SU-DHL-6 (cell line): ENCODE measurements at regions not wholly inside any gene's neighbourhood (a gene's known extent, or its start where the extent isn't known, plus 50 kb on each side); places are given as distances from the start of the nearest gene placed in this dataset.

Source experiments
- H2AFZ ChIP-seq: fragments of 200-600 bp; sonication (generic); 2 replicates; pipeline ENCODE4 v1.6.1; 2014; ENCODE audit warnings: low read depth, mild to moderate bottlenecking, moderate library complexity, mixed read lengths, antibody characterized with exemption, low read length; ENCODE audit not compliant: severe bottlenecking
- H3F3A ChIP-seq: fragments of 200-600 bp; shearing (Covaris generic); 2 replicates; pipeline ENCODE4 v1.6.0; 2016; ENCODE audit warnings: antibody characterized with exemption, mild to moderate bottlenecking; ENCODE audit not compliant: insufficient read depth
- H3K27ac ChIP-seq: fragments of 200-600 bp; sonication (generic); 2 replicates; pipeline ENCODE4 v1.5.1; 2016; ENCODE audit warnings: low read depth, mild to moderate bottlenecking, low read length, moderate library complexity, mixed read lengths
- H3K27me3 ChIP-seq: fragments of 200-600 bp; sonication (generic), shearing (Covaris generic); 2 replicates; pipeline ENCODE4 v1.6.0; 2014; ENCODE audit warnings: mild to moderate bottlenecking, low read length
- H3K36me3 ChIP-seq: fragments of 200-600 bp; sonication (generic); 2 replicates; pipeline ENCODE4 v1.6.1; 2014; ENCODE audit warnings: mild to moderate bottlenecking, low read length, mixed read lengths
- H3K4me2 ChIP-seq: fragments of 300-600, 200-600 bp; shearing (Covaris generic), sonication (generic); 2 replicates; pipeline ENCODE4 v1.6.0; 2014; ENCODE audit warnings: low read length, low read depth, mild to moderate bottlenecking; ENCODE audit not compliant: poor library complexity, severe bottlenecking
- H3K4me3 ChIP-seq: fragments of 200-600 bp; sonication (generic); 2 replicates; pipeline ENCODE4 v1.5.1; 2014; ENCODE audit warnings: antibody characterized with exemption, low read length, mild to moderate bottlenecking, mixed read lengths; ENCODE audit not compliant: insufficient read depth, poor library complexity, severe bottlenecking
- H3K79me2 ChIP-seq: fragments of 200-600 bp; sonication (generic); 2 replicates; pipeline ENCODE4 v1.6.1; 2014; ENCODE audit warnings: mild to moderate bottlenecking, low read length, moderate library complexity; ENCODE audit not compliant: insufficient read depth
- H3K9ac ChIP-seq: fragments of 200-600 bp; sonication (generic); 2 replicates; pipeline ENCODE4 v1.7.0; 2014; ENCODE audit warnings: mild to moderate bottlenecking, low read length
- H3K9me2 ChIP-seq: fragments of 200-600 bp; sonication (generic); replicated peaks from 2 replicates; pipeline ENCODE4 v1.6.1; 2014; ENCODE audit warnings: low read length; ENCODE audit not compliant: insufficient read depth
- H3K9me3 ChIP-seq: fragments of 200-600 bp; sonication (generic); 2 replicates; pipeline ENCODE4 v1.6.1; 2014; ENCODE audit warnings: low read length, mixed read lengths; ENCODE audit not compliant: insufficient read depth
- H4K20me1 ChIP-seq: fragments of 200-600 bp; sonication (generic); 2 replicates; pipeline ENCODE4 v1.6.1; 2014; ENCODE audit warnings: low read depth, mild to moderate bottlenecking, antibody characterized with exemption, low read length, moderate library complexity, mixed read lengths
- CTCF ChIP-seq: fragments of 200-600 bp; sonication (generic); IDR thresholded peaks from one replicate; pipeline ENCODE4 v1.5.1; 2017; ENCODE audit warnings: antibody characterized with exemption, mild to moderate bottlenecking, low read length, moderate library complexity; ENCODE audit not compliant: insufficient read depth, poor library complexity, severe bottlenecking
- EZH2phosphoT487 ChIP-seq: fragments of 200-600 bp; sonication (generic), shearing (Covaris generic); conservative IDR thresholded peaks from 2 replicates; pipeline ENCODE4 v1.6.1; 2018; ENCODE audit warnings: mild to moderate bottlenecking, antibody characterized with exemption, low read length, moderate library complexity, mixed read lengths

GRCh38 chr3:177977381-177978158, 558.7 kb upstream of the KCNMB2 start:
- Histone ChIP-seq H3K27ac (no peak overlapping the region), H3K9ac (no peak overlapping the region), H3K27me3 (no peaks in the 10 kb centered on the region), H3K4me2 (no peak overlapping the region), H3K9me2 (no peaks in the 10 kb centered on the region), H3K9me3 (no peaks in the 10 kb centered on the region), H3K79me2 (no peaks in the 10 kb centered on the region), H2AFZ (no peak overlapping the region), H4K20me1 (no peaks in the 10 kb centered on the region), H3F3A (no peaks in the 10 kb centered on the region), H3K4me3 (no peak overlapping the region), H3K36me3 (no peaks in the 10 kb centered on the region)
- no peak for TF ChIP-seq CTCF
- no peak for TF ChIP-seq EZH2phosphoT487

- no peak overlapping the region for H3K9ac ChIP-seq
- no peaks in the 10 kb centered on the region for H3K36me3 ChIP-seq
- H3K27ac ChIP-seq: no peak overlapping the region
- no peak for TF ChIP-seq EZH2phosphoT487
- H3K27me3 ChIP-seq: no peaks in the 10 kb centered on the region
- no peaks in the 10 kb centered on the region for H3F3A ChIP-seq
- no peaks in the 10 kb centered on the region for H3K79me2 ChIP-seq
- no peaks in the 10 kb centered on the region for H3K9me3 ChIP-seq
- H2AFZ ChIP-seq: no peak overlapping the region
- no peaks in the 10 kb centered on the region for H4K20me1 ChIP-seq
- H3K9me2 ChIP-seq: no peaks in the 10 kb centered on the region
- H3K4me2 ChIP-seq: no peak overlapping the region
- no peak overlapping the region for H3K4me3 ChIP-seq
Observed at GRCh38 chr3:177978946-177979345, 557.3 kb upstream of the KCNMB2 start.

- H2AFZ ChIP-seq: no peak overlapping the region
- H3K9me3 ChIP-seq: no peaks in the 10 kb centered on the region
- H3K79me2 ChIP-seq: no peaks in the 10 kb centered on the region
- H3K9me2 ChIP-seq: no peaks in the 10 kb centered on the region
- no peak overlapping the region for H3K27ac ChIP-seq
- no peaks in the 10 kb centered on the region for H3F3A ChIP-seq
- H3K36me3 ChIP-seq: no peaks in the 10 kb centered on the region
- H3K4me2 ChIP-seq: no peak overlapping the region
- H3K9ac ChIP-seq: no peak overlapping the region
- TF ChIP-seq EZH2phosphoT487 (no peak), CTCF (no peak)
- H3K4me3 ChIP-seq: no peak overlapping the region
- H4K20me1 ChIP-seq: no peaks in the 10 kb centered on the region
- no peaks in the 10 kb centered on the region for H3K27me3 ChIP-seq
Observed at GRCh38 chr3:177979703-177980102, 556.5 kb upstream of the KCNMB2 start.

DNA sequence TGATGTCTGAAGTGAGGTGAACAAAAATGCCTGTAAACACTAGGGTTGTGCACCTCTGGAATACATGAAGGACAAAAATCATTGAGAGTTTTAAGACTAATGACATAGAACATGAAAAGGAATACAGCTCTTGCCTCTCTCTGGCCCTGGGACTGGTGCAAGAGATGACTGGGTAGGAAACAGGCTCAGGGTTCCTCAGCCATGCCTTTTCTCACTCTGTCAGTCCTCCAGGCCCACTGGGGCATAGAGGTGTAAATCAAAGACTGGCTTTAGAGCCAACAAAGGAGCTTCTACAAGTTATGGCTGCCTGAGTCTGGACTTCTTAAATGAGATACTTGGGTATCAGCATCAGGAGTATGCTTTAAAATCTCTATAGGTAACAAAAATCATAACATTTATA, 554.7 kb upstream of the KCNMB2 start:
- no peak overlapping the region for H3K27ac ChIP-seq
- TF ChIP-seq EZH2phosphoT487 (no peak), CTCF (no peak)
- H3K4me2 ChIP-seq: no peak overlapping the region
- H3F3A ChIP-seq: no peaks in the 10 kb centered on the region
- no peaks in the 10 kb centered on the region for H3K9me2 ChIP-seq
- H2AFZ ChIP-seq: no peak overlapping the region
- H3K27me3 ChIP-seq: no peaks in the 10 kb centered on the region
- H3K36me3 ChIP-seq: no peaks in the 10 kb centered on the region
- H4K20me1 ChIP-seq: no peaks in the 10 kb centered on the region
- no peak overlapping the region for H3K9ac ChIP-seq
- no peaks in the 10 kb centered on the region for H3K79me2 ChIP-seq
- no peak overlapping the region for H3K4me3 ChIP-seq
- H3K9me3 ChIP-seq: no peaks in the 10 kb centered on the region
